ENCODE measurements at regions not wholly inside any gene's neighbourhood (a gene's known extent, or its start where the extent isn't known, plus 50 kb on each side); places are given as distances from the start of the nearest gene placed in this dataset.

DNA sequence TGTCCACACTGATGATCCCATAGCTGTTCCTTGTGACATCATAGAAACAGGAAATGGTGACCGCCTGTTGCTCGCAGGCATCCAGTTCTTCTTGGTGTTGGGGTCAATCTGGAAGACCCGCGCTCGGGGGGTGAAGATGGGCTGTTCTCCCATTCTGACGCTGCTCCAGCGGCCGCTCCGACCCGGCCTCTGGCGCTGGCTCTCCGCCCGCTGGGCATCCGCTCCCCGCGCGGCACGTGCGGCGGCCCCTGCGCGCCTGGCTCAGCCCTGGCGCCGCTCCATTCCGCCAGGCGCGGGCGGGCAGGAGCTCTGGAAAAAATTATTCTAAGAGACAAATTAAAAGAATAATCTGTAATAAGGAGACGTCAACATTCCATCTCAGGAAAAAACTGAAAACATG is 761.1 kb downstream of the TMEM121 start:
- in situ Hi-C loops (cut with HindIII; ENCODE audit: extremely low pct_ligation_motif_present, low pct_unique_long_range_greater_than_20kb) (no loop called here), intact Hi-C loops (cut with micrococcal nuclease; ENCODE audit: unreplicated experiment) (no loop called here)
- Histone ChIP-seq H3K27ac (ENCODE audit: extremely low read length, insufficient read depth, low read length) (no peak overlapping the region), H3K27me3 (ENCODE audit: control insufficient read depth in 1 of 2, insufficient read depth in 2 of 2, low read length in 2 of 2) (no peaks in the 10 kb centered on the region), H3K9me3 (ENCODE audit: low read length) (no peaks in the 10 kb centered on the region), H3K79me2 (ENCODE audit: insufficient read depth, low read length) (no peaks in the 10 kb centered on the region), H4K20me1 (ENCODE audit: insufficient read depth, low read length) (no peaks in the 10 kb centered on the region), H3K36me3 (replicated peaks in 1 of 2; ENCODE audit: control insufficient read depth in 1 of 2, insufficient read depth in 2 of 2, low read length in 2 of 2) (no peaks in the 10 kb centered on the region), H3K4me2 (ENCODE audit: low read depth, low read length) (no peak overlapping the region), H3K4me1 (ENCODE audit: insufficient read depth, low read length) (no peaks in the 10 kb centered on the region), H3K4me3 (replicated peaks in 1 of 3; ENCODE audit: insufficient read depth in 1 of 3, low read depth in 2 of 3, low read length in 3 of 3) (no peak overlapping the region), H2AFZ (ENCODE audit: low read length) (no peak overlapping the region), H3K9ac (ENCODE audit: insufficient read depth, low read depth, low read length) (no peak overlapping the region)
- BruUV-seq (replicated peaks): no TSS peak
- TF ChIP-seq, protein P1, sequence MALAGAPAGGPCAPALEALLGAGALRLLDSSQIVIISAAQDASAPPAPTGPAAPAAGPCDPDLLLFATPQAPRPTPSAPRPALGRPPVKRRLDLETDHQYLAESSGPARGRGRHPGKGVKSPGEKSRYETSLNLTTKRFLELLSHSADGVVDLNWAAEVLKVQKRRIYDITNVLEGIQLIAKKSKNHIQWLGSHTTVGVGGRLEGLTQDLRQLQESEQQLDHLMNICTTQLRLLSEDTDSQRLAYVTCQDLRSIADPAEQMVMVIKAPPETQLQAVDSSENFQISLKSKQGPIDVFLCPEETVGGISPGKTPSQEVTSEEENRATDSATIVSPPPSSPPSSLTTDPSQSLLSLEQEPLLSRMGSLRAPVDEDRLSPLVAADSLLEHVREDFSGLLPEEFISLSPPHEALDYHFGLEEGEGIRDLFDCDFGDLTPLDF (CRISPR knock-in tag; IDR thresholded peaks at IDR 0.05): no peak
- TF ChIP-seq, protein P2, sequence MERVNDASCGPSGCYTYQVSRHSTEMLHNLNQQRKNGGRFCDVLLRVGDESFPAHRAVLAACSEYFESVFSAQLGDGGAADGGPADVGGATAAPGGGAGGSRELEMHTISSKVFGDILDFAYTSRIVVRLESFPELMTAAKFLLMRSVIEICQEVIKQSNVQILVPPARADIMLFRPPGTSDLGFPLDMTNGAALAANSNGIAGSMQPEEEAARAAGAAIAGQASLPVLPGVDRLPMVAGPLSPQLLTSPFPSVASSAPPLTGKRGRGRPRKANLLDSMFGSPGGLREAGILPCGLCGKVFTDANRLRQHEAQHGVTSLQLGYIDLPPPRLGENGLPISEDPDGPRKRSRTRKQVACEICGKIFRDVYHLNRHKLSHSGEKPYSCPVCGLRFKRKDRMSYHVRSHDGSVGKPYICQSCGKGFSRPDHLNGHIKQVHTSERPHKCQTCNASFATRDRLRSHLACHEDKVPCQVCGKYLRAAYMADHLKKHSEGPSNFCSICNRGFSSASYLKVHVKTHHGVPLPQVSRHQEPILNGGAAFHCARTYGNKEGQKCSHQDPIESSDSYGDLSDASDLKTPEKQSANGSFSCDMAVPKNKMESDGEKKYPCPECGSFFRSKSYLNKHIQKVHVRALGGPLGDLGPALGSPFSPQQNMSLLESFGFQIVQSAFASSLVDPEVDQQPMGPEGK (CRISPR knock-in tag; IDR thresholded peaks at IDR 0.05): no peak
- TF ChIP-seq ZFX (CRISPR knock-in tag; IDR thresholded peaks at IDR 0.05; ENCODE audit: low read depth): no peak
- no peak for TF ChIP-seq SNAI1 (CRISPR knock-in tag; IDR thresholded peaks at IDR 0.05; ENCODE audit: borderline replicate concordance)
- no peak for TF ChIP-seq NFKB2 (CRISPR knock-in tag; IDR thresholded peaks at IDR 0.05; ENCODE audit: borderline replicate concordance)
- no peak for TF ChIP-seq ZSCAN29 (CRISPR knock-in tag; conservative IDR thresholded peaks at IDR 0.05)
- TF ChIP-seq, protein P3, sequence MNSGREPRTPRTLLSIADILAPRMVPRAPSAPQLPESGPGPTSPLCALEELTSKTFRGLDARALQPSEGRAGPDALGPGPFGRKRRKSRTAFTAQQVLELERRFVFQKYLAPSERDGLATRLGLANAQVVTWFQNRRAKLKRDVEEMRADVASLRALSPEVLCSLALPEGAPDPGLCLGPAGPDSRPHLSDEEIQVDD (CRISPR knock-in tag; IDR thresholded peaks at IDR 0.05; ENCODE audit: borderline replicate concordance): no peak
- no peak for TF ChIP-seq THAP11 (CRISPR knock-in tag; IDR thresholded peaks at IDR 0.05)
- no peak for TF ChIP-seq KDM3A (CRISPR knock-in tag; IDR thresholded peaks at IDR 0.05; ENCODE audit: low read depth)
- TF ChIP-seq SMC3 (IDR thresholded peaks at IDR 0.05; ENCODE audit: low read length): no peak
- TF ChIP-seq, protein P4, sequence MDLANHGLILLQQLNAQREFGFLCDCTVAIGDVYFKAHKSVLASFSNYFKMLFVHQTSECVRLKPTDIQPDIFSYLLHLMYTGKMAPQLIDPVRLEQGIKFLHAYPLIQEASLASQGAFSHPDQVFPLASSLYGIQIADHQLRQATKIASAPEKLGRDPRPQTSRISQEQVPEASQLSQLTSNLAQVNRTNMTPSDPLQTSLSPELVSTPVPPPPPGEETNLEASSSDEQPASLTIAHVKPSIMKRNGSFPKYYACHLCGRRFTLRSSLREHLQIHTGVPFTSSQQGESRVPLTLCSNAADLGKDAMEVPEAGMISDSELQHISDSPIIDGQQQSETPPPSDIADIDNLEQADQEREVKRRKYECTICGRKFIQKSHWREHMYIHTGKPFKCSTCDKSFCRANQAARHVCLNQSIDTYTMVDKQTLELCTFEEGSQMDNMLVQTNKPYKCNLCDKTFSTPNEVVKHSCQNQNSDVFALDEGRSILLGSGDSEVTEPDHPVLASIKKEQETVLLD (CRISPR knock-in tag; IDR thresholded peaks at IDR 0.05; ENCODE audit: low read depth): no peak
- TF ChIP-seq ZNF768 (CRISPR knock-in tag; IDR thresholded peaks at IDR 0.05): no peak
- POLR2A ChIA-PET: no interaction called here
- DNase-seq (ENCODE audit: low spot score) (no peak), FAIRE-seq (no peak), ATAC-seq (no peak)
- 88% methylated on average over 22 of the region's 29 CpGs for WGBS (ENCODE audit: low lambda C conversion rate)
- CTCF ChIA-PET (ENCODE audit: low intra/inter-chr PET ratio, low total read pairs): no interaction called here

Data from HepG2 (cell line).